ENCODE measurements at regions not wholly inside any gene's neighbourhood (a gene's known extent, or its start where the extent isn't known, plus 50 kb on each side); places are given as distances from the start of the nearest gene placed in this dataset.
A peak's percentile ranks its signal among the peaks of the same experiment; 100 is the strongest.

DNA sequence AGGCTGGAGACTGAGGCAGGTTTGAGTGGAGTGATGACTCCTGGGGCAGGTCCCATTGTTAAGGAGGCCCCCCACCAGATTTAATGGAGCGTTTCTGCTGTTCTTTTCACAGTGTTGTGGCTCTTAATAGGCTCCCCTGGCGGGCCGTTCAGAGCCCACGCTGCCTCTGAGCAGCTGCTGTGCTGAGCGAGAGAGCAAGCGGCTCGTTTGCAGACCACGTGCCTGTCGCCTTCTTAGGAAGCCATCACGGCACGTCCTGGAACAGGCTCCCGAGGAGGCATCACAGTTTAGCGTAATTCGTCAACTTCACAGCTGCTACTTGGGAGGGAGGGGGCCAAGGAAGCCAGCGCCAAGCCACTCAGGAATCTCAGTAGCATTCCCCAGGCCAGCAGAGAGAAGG, 70.5 kb upstream of the CTTNBP2NL start:
- Histone ChIP-seq H2BK15ac (ENCODE audit: low read depth, low read length) (no peak overlapping the region), H2BK120ac (ENCODE audit: low read depth, low read length) (no peak overlapping the region), H3K4me1 (ENCODE audit: control insufficient read depth, insufficient read depth, low read length) (no peaks in the 10 kb centered on the region; the same call in 1 of the 2 replicates), H2AK5ac (ENCODE audit: low read depth, low read length) (no peak overlapping the region), H3K14ac (replicated peaks; ENCODE audit: low read depth, low read length) (no peak overlapping the region), H3K4me3 (ENCODE audit: insufficient read depth, low read depth, low read length) (no peak overlapping the region), H3K9me3 (ENCODE audit: control insufficient read depth, insufficient read depth, low read length) (no peaks in the 10 kb centered on the region), H3K79me1 (ENCODE audit: low read depth in 1 of 2, low read length in 2 of 2) (no peaks in the 10 kb centered on the region), H3K9ac (ENCODE audit: low read depth, low read length) (no peak overlapping the region), H3K23ac (ENCODE audit: low read depth, low read length) (no peak overlapping the region), H2BK5ac (ENCODE audit: low read depth, low read length, poor library complexity, severe bottlenecking) (no peak overlapping the region), H3K27me3 (ENCODE audit: control insufficient read depth, insufficient read depth, low read length) (peaks cover 37% of the 10 kb centered on the region), H3K36me3 (ENCODE audit: control insufficient read depth, insufficient read depth, low read length) (no peaks in the 10 kb centered on the region), H2AFZ (replicated peaks; ENCODE audit: low read length, poor library complexity) (peak overlapping the region; percentile 3), H3K4me2 (ENCODE audit: low read depth, low read length) (peak overlapping the region; percentile 27; the same call in 1 of the 2 replicates), H3K27ac (ENCODE audit: insufficient read depth, low read length) (no peak overlapping the region), H4K20me1 (ENCODE audit: insufficient read depth, low read length) (no peaks in the 10 kb centered on the region), H3K9me1 (ENCODE audit: insufficient read depth, low read length) (no peaks in the 10 kb centered on the region), H4K8ac (ENCODE audit: low read depth in 2 of 2, low read length in 2 of 2) (no peak overlapping the region), H3K4ac (ENCODE audit: low read depth, low read length) (no peak overlapping the region), H2AK9ac (replicated peaks; ENCODE audit: low read depth, low read length, poor library complexity) (no peak overlapping the region), H2BK20ac (ENCODE audit: low read depth, low read length) (no peak overlapping the region), H4K91ac (ENCODE audit: insufficient read depth, low read depth, low read length) (no peak overlapping the region), H3K56ac (ENCODE audit: extremely low read depth, insufficient read depth, low read length) (no peak overlapping the region), H4K5ac (ENCODE audit: low read depth, low read length) (no peak overlapping the region), H3K18ac (ENCODE audit: low read depth, low read length) (no peak overlapping the region)
- intact Hi-C loops (cut with micrococcal nuclease) (no loop called here), in situ Hi-C loops (cut with MboI; ENCODE audit: low sequenced_read_pairs) (no loop called here), dilution Hi-C loops (cut with HindIII; ENCODE audit: low sequenced_read_pairs, unreplicated experiment) (no loop called here)
- 4% methylated on average over 11 of the region's 15 CpGs; no CpG with 5 or more reads in 1 of the 2 experiments for WGBS, 2 experiments (ENCODE audit: extremely low coverage in 2 of 2, insufficient read length in 1 of 2)
- CTCF ChIA-PET, result no interaction called here
- DNase-seq (no peak), ATAC-seq (ENCODE audit: low read depth) (peak; percentile 53; the same call in 1 of the 2 replicates)
- POLR2A ChIA-PET (ENCODE audit: unreplicated experiment), result no interaction called here
- TF ChIP-seq, protein P1, sequence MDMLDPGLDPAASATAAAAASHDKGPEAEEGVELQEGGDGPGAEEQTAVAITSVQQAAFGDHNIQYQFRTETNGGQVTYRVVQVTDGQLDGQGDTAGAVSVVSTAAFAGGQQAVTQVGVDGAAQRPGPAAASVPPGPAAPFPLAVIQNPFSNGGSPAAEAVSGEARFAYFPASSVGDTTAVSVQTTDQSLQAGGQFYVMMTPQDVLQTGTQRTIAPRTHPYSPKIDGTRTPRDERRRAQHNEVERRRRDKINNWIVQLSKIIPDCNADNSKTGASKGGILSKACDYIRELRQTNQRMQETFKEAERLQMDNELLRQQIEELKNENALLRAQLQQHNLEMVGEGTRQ (IDR thresholded peaks at IDR 0.05; ENCODE audit: low read depth, low read length), result peak; percentile 11; the same call in 1 of the 2 replicates
- no peak for TF ChIP-seq CHD1 (IDR thresholded peaks at IDR 0.05; ENCODE audit: low read depth, low read length)
- BruUV-seq (replicated peaks), result no TSS peak
